ENCODE measurements at regions not wholly inside any gene's neighbourhood (a gene's known extent, or its start where the extent isn't known, plus 50 kb on each side); places are given as distances from the start of the nearest gene placed in this dataset.

DNA sequence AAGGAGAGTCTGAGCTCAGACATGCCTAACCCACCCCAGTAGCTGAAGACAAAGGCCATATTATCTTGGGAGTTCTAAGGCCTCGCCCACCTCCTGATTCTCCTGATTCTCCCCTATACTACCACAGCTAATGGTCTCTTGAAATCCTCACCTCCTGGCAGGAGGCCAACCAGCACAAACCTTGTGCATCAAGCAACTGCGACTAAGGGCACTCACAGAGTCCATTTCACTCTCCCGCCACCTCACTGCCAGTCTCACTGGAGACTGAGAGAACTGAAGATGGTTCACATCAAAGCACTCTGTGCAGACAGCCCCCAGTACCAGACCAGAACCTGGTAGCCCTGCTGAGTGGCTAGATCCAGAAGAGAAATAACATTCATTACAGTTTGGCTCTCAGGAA is 102.1 kb upstream of the KLF8 start (continued):
- TF ChIP-seq, protein P1, sequence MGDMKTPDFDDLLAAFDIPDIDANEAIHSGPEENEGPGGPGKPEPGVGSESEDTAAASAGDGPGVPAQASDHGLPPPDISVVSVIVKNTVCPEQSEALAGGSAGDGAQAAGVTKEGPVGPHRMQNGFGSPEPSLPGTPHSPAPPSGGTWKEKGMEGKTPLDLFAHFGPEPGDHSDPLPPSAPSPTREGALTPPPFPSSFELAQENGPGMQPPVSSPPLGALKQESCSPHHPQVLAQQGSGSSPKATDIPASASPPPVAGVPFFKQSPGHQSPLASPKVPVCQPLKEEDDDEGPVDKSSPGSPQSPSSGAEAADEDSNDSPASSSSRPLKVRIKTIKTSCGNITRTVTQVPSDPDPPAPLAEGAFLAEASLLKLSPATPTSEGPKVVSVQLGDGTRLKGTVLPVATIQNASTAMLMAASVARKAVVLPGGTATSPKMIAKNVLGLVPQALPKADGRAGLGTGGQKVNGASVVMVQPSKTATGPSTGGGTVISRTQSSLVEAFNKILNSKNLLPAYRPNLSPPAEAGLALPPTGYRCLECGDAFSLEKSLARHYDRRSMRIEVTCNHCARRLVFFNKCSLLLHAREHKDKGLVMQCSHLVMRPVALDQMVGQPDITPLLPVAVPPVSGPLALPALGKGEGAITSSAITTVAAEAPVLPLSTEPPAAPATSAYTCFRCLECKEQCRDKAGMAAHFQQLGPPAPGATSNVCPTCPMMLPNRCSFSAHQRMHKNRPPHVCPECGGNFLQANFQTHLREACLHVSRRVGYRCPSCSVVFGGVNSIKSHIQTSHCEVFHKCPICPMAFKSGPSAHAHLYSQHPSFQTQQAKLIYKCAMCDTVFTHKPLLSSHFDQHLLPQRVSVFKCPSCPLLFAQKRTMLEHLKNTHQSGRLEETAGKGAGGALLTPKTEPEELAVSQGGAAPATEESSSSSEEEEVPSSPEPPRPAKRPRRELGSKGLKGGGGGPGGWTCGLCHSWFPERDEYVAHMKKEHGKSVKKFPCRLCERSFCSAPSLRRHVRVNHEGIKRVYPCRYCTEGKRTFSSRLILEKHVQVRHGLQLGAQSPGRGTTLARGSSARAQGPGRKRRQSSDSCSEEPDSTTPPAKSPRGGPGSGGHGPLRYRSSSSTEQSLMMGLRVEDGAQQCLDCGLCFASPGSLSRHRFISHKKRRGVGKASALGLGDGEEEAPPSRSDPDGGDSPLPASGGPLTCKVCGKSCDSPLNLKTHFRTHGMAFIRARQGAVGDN (IDR thresholded peaks at IDR 0.05) = no peak
- TF ChIP-seq TCF12 (IDR thresholded peaks at IDR 0.05; ENCODE audit: low read depth, low read length) (no peak), ZZZ3 (IDR thresholded peaks at IDR 0.05; ENCODE audit: control insufficient read depth, insufficient read length, low read depth) (no peak), ATF7 (IDR thresholded peaks at IDR 0.05; ENCODE audit: low read depth) (no peak), ZBED1 (IDR thresholded peaks at IDR 0.05; ENCODE audit: borderline replicate concordance) (no peak), ZNF24 (IDR thresholded peaks at IDR 0.05) (no peak)
- TF ChIP-seq, protein P2, sequence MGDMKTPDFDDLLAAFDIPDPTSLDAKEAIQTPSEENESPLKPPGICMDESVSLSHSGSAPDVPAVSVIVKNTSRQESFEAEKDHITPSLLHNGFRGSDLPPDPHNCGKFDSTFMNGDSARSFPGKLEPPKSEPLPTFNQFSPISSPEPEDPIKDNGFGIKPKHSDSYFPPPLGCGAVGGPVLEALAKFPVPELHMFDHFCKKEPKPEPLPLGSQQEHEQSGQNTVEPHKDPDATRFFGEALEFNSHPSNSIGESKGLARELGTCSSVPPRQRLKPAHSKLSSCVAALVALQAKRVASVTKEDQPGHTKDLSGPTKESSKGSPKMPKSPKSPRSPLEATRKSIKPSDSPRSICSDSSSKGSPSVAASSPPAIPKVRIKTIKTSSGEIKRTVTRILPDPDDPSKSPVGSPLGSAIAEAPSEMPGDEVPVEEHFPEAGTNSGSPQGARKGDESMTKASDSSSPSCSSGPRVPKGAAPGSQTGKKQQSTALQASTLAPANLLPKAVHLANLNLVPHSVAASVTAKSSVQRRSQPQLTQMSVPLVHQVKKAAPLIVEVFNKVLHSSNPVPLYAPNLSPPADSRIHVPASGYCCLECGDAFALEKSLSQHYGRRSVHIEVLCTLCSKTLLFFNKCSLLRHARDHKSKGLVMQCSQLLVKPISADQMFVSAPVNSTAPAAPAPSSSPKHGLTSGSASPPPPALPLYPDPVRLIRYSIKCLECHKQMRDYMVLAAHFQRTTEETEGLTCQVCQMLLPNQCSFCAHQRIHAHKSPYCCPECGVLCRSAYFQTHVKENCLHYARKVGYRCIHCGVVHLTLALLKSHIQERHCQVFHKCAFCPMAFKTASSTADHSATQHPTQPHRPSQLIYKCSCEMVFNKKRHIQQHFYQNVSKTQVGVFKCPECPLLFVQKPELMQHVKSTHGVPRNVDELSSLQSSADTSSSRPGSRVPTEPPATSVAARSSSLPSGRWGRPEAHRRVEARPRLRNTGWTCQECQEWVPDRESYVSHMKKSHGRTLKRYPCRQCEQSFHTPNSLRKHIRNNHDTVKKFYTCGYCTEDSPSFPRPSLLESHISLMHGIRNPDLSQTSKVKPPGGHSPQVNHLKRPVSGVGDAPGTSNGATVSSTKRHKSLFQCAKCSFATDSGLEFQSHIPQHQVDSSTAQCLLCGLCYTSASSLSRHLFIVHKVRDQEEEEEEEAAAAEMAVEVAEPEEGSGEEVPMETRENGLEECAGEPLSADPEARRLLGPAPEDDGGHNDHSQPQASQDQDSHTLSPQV (IDR thresholded peaks at IDR 0.05) = no peak
- TF ChIP-seq, protein P3, sequence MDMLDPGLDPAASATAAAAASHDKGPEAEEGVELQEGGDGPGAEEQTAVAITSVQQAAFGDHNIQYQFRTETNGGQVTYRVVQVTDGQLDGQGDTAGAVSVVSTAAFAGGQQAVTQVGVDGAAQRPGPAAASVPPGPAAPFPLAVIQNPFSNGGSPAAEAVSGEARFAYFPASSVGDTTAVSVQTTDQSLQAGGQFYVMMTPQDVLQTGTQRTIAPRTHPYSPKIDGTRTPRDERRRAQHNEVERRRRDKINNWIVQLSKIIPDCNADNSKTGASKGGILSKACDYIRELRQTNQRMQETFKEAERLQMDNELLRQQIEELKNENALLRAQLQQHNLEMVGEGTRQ (IDR thresholded peaks at IDR 0.05; ENCODE audit: borderline replicate concordance, low read depth, low read length) = no peak
- TF ChIP-seq, protein P4, sequence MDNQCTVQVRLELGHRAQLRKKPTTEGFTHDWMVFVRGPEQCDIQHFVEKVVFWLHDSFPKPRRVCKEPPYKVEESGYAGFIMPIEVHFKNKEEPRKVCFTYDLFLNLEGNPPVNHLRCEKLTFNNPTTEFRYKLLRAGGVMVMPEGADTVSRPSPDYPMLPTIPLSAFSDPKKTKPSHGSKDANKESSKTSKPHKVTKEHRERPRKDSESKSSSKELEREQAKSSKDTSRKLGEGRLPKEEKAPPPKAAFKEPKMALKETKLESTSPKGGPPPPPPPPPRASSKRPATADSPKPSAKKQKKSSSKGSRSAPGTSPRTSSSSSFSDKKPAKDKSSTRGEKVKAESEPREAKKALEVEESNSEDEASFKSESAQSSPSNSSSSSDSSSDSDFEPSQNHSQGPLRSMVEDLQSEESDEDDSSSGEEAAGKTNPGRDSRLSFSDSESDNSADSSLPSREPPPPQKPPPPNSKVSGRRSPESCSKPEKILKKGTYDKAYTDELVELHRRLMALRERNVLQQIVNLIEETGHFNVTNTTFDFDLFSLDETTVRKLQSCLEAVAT (IDR thresholded peaks at IDR 0.05) = no peak
- TF ChIP-seq, protein P5, sequence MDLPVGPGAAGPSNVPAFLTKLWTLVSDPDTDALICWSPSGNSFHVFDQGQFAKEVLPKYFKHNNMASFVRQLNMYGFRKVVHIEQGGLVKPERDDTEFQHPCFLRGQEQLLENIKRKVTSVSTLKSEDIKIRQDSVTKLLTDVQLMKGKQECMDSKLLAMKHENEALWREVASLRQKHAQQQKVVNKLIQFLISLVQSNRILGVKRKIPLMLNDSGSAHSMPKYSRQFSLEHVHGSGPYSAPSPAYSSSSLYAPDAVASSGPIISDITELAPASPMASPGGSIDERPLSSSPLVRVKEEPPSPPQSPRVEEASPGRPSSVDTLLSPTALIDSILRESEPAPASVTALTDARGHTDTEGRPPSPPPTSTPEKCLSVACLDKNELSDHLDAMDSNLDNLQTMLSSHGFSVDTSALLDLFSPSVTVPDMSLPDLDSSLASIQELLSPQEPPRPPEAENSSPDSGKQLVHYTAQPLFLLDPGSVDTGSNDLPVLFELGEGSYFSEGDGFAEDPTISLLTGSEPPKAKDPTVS (IDR thresholded peaks at IDR 0.05; ENCODE audit: low read depth, low read length) = no peak
- TF ChIP-seq, protein P6, sequence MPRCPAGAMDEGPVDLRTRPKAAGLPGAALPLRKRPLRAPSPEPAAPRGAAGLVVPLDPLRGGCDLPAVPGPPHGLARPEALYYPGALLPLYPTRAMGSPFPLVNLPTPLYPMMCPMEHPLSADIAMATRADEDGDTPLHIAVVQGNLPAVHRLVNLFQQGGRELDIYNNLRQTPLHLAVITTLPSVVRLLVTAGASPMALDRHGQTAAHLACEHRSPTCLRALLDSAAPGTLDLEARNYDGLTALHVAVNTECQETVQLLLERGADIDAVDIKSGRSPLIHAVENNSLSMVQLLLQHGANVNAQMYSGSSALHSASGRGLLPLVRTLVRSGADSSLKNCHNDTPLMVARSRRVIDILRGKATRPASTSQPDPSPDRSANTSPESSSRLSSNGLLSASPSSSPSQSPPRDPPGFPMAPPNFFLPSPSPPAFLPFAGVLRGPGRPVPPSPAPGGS (IDR thresholded peaks at IDR 0.05; ENCODE audit: borderline replicate concordance, insufficient read depth, low read depth, low read length, poor library complexity, severe bottlenecking) = no peak

Data from GM12878 (cell line).